ENCODE measurements at regions not wholly inside any gene's neighbourhood (a gene's known extent, or its start where the extent isn't known, plus 50 kb on each side); places are given as distances from the start of the nearest gene placed in this dataset.

DNA sequence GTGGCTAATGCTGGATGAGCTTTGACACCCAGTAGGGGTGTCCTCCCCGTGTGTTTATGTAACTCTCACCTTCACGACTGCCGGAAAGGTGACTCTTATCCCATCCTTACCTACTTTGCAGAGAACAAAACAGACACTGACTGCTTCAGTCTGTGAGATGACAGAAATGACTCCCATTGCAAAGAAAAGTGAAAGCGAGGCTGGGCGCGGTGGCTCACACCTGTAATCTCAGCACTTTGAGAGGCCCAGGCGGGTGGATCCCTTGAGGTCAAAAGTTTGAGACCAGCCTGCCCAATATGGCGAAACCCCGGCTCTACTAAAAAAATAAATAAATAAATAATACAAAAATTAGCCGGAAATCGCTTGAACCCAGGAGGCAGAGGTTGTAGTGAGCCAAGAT, 106.4 kb upstream of the ANO1 start:
- Mint-ChIP-seq H3K4me1 (ENCODE audit: low read depth, unreplicated experiment) (peaks cover 22% of the 10 kb centered on the region), H3K9me3 (ENCODE audit: low read depth, unreplicated experiment) (no peaks in the 10 kb centered on the region), H3K27ac (ENCODE audit: unreplicated experiment) (no peak overlapping the region), H3K36me3 (ENCODE audit: insufficient read depth, unreplicated experiment) (no peaks in the 10 kb centered on the region), H3K4me3 (ENCODE audit: low read depth, unreplicated experiment) (no peak overlapping the region), H3K27me3 (ENCODE audit: unreplicated experiment) (no peaks in the 10 kb centered on the region)
- BruUV-seq (replicated peaks) = no TSS peak
- CTCF ChIA-PET = no interaction called here
- intact Hi-C loops (cut with micrococcal nuclease; ENCODE audit: unreplicated experiment) = no loop called here
- no peak for DNase-seq
- TF ChIP-seq, protein P1, sequence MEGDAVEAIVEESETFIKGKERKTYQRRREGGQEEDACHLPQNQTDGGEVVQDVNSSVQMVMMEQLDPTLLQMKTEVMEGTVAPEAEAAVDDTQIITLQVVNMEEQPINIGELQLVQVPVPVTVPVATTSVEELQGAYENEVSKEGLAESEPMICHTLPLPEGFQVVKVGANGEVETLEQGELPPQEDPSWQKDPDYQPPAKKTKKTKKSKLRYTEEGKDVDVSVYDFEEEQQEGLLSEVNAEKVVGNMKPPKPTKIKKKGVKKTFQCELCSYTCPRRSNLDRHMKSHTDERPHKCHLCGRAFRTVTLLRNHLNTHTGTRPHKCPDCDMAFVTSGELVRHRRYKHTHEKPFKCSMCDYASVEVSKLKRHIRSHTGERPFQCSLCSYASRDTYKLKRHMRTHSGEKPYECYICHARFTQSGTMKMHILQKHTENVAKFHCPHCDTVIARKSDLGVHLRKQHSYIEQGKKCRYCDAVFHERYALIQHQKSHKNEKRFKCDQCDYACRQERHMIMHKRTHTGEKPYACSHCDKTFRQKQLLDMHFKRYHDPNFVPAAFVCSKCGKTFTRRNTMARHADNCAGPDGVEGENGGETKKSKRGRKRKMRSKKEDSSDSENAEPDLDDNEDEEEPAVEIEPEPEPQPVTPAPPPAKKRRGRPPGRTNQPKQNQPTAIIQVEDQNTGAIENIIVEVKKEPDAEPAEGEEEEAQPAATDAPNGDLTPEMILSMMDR (IDR thresholded peaks at IDR 0.05; ENCODE audit: unreplicated experiment) = no peak

DNA sequence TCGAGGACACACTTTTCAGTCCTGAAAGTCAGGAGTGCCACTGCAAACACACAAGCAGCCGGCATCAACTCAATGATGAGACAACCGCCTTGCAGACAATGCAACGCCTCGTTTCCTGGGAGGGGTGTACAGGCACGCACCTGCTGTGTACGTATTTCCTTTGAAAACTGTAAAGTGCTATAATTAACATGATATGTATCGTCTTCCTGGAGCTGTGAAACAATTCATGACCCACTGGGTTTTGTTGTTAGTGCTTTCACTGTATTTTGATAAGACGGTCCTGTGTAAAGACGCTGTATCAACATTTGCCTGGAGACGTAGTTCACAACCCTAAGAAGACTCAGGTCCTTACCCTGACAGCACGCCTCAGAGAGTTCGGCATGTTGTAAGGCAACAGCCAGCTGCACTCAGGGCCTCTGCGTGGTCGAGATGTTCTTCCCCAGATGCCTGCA, 105.7 kb upstream of the ANO1 start:
- TF ChIP-seq, protein P1 (IDR thresholded peaks at IDR 0.05; ENCODE audit: unreplicated experiment) = no peak
- Mint-ChIP-seq H3K9me3 (ENCODE audit: low read depth, unreplicated experiment) (no peaks in the 10 kb centered on the region), H3K4me3 (ENCODE audit: low read depth, unreplicated experiment) (no peak overlapping the region), H3K27me3 (ENCODE audit: unreplicated experiment) (no peaks in the 10 kb centered on the region), H3K27ac (ENCODE audit: unreplicated experiment) (no peak overlapping the region), H3K36me3 (ENCODE audit: insufficient read depth, unreplicated experiment) (no peaks in the 10 kb centered on the region), H3K4me1 (ENCODE audit: low read depth, unreplicated experiment) (peaks cover 17% of the 10 kb centered on the region)
- CTCF ChIA-PET = no interaction called here
- BruUV-seq (replicated peaks) = no TSS peak
- no peak for DNase-seq
- intact Hi-C loops (cut with micrococcal nuclease; ENCODE audit: unreplicated experiment) = no loop called here

DNA sequence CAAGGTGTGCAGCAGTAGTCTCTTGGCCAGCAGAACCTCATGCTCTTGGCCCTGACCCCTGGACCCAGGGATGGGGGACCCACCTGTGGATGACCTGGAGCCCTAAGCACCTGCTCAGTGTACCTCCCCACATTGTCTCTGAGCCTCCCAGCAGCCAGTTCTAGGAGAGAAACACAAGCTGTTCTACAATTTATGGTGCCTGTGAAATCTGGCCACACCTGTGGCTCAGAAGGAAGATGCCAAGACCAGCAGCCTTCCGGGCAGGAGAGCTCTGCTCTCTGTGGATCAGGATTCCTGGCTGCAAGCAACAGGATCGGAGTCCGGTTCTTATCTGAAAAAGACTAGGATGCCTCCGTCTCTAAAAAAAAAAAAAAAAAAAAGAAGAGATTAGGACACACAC, 103.6 kb upstream of the ANO1 start:
- peaks cover 11% of the 10 kb centered on the region for H3K4me1 Mint-ChIP-seq (ENCODE audit: low read depth, unreplicated experiment)
- CTCF ChIA-PET = interaction anchor here (0.7 kb wide), 2 partner anchors 14 to 23 kb away, joined by 3 to 5 read pairs; no protein-coding TSS in a partner anchor
- H3K9me3 Mint-ChIP-seq (ENCODE audit: low read depth, unreplicated experiment) = no peaks in the 10 kb centered on the region
- TF ChIP-seq, protein P1 (IDR thresholded peaks at IDR 0.05; ENCODE audit: unreplicated experiment) = no peak
- no peak overlapping the region for H3K27ac Mint-ChIP-seq (ENCODE audit: unreplicated experiment)
- H3K4me3 Mint-ChIP-seq (ENCODE audit: low read depth, unreplicated experiment) = no peak overlapping the region
- H3K27me3 Mint-ChIP-seq (ENCODE audit: unreplicated experiment) = no peaks in the 10 kb centered on the region
- intact Hi-C loops (cut with micrococcal nuclease; ENCODE audit: unreplicated experiment) = no loop called here
- H3K36me3 Mint-ChIP-seq (ENCODE audit: insufficient read depth, unreplicated experiment) = no peaks in the 10 kb centered on the region
- DNase-seq = no peak
- BruUV-seq (replicated peaks) = no TSS peak

DNA sequence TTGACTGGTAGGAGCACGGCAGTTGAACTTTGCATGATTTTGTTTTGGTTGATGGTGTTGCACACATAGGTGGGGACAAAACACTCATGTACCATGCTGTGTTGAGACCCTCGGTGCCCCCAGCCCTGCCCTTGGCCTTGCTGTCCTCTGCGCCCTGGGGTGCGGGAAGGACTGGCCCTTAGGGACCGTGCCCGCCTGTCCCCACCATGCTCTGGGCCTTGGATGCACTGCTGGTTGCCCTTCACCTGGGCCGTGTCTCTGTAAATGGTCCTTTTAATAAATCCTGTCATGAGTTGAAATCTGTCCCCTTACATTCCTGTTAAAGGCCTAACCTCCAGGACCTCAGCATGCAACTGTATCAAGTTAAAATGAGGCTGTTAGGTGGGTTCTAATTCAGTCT, 102.3 kb upstream of the ANO1 start:
- H3K4me1 Mint-ChIP-seq (ENCODE audit: low read depth, unreplicated experiment) = no peaks in the 10 kb centered on the region
- no peaks in the 10 kb centered on the region for H3K9me3 Mint-ChIP-seq (ENCODE audit: low read depth, unreplicated experiment)
- intact Hi-C loops (cut with micrococcal nuclease; ENCODE audit: unreplicated experiment) = no loop called here
- H3K27ac Mint-ChIP-seq (ENCODE audit: unreplicated experiment) = no peak overlapping the region
- TF ChIP-seq, protein P1 (IDR thresholded peaks at IDR 0.05; ENCODE audit: unreplicated experiment) = no peak
- CTCF ChIA-PET = no interaction called here
- BruUV-seq (replicated peaks) = no TSS peak
- no peaks in the 10 kb centered on the region for H3K36me3 Mint-ChIP-seq (ENCODE audit: insufficient read depth, unreplicated experiment)
- no peak overlapping the region for H3K4me3 Mint-ChIP-seq (ENCODE audit: low read depth, unreplicated experiment)
- H3K27me3 Mint-ChIP-seq (ENCODE audit: unreplicated experiment) = no peaks in the 10 kb centered on the region
- DNase-seq = no peak
